Stimulated activated CD4-positive, alpha-beta T cell treated with anti-CD3 and anti-CD28 coated beads, Interleukin-12 subunit alpha, Interleukin-12 subunit beta, amount 100 ng/mL, for 48 hours (primary cell): ENCODE measurements at regions not wholly inside any gene's neighbourhood (a gene's known extent, or its start where the extent isn't known, plus 50 kb on each side); places are given as distances from the start of the nearest gene placed in this dataset.
"Not testable (repeated sequence)": the region's sequence is repeated elsewhere in the genome, so short reads cannot be mapped to it uniquely, and the experiment has no call there.

Experiments used
- DNase-seq, 3 donors: peaks; one replicate each; pipeline ENCODE4 v3.0.0-alpha.2; 2020; ENCODE audit warnings: low read depth in 2 of 3, low spot score in 1 of 3

DNA sequence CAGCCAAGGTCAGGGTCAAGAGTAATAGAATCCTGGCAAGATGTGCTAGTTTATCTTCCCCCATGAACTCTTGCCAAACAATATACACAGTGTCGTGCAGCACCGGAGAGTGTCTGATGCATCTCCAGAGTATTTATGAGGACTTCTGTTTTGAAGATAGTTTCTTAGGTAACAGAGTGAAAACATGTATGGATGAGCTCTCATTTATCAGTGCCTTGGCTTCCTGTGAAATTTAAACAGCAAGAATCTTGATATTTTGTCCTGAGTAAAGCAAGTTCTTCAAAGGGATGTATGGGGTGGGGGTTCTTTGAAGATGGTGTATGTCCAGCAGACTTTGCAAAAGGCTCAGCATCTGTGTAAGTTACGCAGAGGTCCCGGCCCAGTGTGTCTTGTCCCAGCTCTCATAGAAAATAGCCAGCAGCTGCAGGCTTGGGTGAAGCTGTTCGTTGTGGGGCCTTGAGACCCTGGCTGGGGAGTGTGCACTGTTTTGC, 361.0 kb upstream of the NT5C1B start:
- no peak for DNase-seq

DNA sequence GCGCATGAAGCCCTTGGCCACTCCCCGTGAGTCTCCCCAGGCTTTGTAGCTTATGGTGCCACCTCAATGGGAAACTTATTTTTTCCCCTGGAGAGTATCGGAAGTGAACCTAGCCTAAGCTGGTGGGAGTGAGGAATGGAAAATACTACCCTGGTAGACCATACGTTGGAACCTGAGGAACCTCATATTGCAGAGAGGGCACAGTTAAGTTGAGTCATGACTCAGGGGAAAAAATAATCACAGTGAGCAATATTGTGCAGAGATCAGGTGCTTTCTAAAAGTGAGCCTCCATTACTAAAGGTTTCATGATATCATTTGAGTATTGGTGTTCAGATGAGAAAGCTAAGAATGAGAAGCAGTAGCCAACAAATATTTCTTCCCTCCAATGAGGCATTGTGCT, 360.5 kb upstream of the NT5C1B start:
- no peak for DNase-seq

DNA sequence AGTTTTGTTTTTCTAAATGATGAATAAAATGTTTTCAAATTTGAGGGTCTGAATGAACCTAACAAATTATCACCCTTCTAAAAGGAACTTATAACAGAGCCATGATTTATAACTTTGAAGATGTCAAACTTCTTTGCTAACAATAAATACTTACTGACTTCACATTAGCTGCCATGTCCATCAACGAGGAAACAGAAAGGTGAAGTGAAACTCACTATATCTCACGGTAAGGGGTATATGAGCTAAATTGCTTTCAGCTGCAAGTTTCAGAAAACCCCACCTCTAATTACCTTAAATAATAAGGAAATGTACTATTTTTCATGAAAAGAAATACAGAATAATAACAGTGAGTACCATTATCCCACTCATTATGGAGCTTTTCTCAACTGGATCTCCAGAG, 350.8 kb upstream of the NT5C1B start:
- no peak for DNase-seq

DNA sequence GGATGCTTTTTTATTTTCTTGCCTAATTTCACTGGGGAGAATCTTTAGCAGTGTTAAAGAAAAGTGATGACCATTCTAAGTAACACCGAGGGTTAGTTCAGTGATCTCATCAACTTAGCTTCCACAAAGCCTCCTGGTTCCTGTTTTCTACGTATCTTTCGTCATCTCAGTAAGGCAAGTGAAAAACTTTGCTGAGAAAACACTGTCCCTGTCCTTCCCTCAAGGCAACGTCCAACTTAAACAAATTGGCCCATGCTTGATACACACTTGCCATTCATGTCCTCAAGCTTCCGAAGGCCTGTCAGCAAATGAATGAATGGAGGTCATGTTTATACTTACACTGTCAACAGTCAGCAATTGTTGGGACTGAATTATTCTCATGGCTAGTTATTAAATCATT, 350.4 kb upstream of the NT5C1B start:
- not testable (repeated sequence) for DNase-seq

DNA sequence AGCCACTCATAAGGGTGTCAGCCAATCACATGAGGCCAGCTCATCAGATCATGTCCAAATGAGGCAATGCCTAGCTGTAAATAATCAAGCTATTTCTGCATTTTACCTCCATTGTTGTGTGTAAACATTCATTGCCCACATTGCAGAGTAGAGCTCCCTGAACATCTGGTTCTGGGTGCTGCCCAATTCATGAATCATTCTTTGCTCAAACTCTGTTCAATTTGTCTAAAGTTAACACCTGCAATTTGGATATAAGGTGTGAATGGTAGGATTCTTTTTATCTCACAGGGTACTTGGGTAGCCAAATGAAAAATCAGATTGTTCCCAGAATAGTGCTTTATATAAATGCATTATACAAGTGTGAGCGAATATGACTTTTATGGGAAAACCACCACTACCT, 345.5 kb upstream of the NT5C1B start:
- DNase-seq = no peak

DNA sequence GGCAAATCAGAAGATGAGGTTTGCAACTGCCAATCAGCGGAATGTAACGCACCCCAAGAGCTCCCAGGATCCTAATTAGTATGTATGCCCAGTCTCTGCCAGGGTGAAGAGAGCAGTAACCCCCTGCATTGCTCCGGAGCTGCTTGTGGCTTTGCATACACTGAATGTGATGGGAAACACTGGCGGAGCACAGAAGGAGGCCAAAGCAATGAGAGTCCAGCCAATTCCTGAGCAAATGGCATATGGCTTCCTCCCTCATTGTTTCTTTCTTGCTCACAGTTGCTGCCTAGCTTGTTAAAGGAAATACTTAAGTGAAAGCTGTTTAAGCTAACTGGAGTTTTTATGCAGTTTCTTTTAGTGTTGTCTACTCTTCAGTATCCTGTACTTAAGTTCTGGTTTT, 343.5 kb upstream of the NT5C1B start:
- DNase-seq = no peak

DNA sequence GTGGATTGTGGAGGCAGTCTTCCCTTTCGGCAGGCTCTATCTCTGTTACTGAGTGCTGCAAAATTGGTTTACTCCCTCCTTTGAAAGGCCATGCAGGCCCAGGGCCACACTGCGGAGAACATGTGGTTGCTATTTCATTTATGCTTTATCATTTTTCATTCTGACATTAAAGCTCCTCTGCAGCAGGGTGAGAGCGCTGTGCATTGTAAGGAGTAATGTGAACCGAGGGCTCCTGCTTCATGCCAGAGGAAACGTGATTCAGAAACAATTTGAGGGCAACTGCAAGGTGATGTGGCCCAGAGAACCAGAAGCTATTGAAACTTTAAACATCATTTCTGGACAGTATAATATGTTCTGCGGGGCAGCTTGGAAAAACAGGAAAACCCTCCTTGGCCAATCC, 341.6 kb upstream of the NT5C1B start:
- DNase-seq = no peak

DNA sequence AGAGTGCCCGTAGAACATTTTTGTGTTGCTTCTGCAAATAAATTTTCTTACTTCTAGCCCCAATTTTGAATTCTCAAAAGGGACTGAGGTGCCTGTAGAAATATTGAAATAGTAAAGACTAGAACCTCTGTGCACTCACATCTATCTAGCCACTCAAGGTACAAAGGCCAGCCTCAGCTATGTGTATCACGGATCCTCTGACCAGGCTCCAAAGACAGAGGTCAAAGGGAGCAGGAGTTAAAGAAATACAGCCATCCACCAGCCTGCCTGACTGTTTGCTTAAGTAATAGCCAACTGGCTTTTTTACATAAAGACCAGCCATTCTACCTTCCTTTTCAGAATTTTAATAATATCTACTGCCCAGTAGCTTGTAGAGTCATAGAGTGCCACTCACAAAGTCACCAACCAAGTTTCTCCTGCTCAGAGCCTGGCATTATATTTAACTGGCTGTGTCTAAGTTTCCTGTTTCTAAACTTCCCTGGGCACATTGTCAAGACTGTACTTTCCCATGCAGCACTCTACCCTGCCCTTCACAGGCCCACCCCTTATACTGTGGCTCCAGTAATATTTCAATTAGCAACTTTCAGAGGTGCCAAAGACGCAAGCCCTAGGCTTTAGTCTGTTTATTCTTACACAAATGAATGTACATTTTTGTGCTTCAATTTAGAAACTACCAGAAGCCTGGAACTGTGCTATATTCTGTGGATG, 338.3 kb upstream of the NT5C1B start:
- DNase-seq = no peak

DNA sequence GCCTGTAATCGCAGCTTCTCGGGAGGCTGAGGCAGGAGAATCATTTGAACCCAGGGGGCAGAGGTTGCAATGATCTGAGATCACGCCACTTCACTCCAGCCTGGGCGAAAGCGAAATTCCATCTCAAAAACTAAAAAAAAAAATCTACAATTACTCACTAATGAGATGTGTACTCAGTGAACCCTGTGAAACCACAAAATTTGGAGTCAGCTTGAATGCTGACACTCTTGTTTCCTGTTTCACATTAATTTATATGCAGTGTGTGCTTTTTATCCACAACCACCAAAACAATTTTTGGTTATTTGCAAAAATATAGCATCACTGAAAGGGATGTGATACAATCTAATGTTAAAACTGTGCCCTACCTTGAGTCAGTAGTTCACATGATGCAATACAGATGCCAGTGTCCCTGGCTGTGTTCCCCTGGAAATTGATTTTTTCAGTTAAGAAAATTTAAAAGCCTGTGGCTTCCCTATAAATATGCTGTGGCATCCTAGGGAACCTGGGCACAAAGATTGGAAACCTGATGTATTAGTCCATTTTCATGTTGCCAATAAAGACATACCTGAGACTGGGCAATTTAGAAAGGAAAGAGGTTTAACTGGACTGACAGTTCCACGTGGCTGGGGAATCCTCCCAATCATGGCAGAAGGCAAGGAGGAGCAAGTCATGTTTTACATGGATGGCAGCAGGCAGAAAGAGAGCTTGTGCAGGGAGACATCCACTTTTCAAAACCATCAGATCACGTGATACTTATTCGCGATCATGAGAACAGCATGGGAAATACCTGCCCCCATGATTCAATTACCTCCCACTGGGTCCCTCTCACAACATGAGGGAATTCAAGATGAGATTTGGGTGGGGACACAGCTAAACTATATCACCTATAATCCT, 337.5 kb upstream of the NT5C1B start:
- no peak for DNase-seq

DNA sequence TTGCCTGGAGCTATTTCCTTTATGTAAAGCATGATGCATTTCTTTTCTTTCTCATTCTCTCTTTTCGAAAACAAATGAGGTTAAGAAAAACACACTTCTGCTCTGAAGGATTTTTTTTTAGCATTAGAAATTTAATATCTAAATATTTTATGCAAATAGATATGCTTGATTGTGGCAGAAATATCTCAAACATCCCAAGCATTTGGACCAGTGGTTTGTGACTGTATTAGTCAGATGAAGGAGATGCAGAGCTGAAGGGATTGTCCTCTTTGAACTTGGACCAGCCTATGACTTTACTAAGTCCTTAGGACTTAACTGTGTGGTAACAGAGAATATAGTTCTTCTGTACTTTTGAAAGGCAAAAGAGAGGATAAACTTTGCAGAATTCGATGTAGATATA, 335.9 kb upstream of the NT5C1B start:
- no peak for DNase-seq

DNA sequence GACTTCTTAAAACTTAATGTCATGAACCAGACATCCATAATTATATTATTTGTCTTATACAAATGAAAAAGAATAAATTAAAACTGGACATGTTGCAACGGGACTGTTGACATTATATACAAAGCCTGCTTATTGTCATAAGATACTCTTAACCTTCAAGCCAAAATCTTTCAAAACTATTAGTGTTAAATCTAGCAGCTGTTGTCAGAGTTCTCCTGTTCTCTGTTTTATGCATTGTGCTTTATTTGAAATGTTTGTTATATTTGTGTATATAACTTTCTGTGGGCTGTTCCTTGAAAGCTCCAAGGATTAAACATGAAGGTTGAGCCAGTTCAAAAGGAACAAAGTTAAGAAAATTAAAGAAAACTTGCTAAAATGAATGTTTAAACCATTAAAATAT, 335.5 kb upstream of the NT5C1B start:
- no peak for DNase-seq

DNA sequence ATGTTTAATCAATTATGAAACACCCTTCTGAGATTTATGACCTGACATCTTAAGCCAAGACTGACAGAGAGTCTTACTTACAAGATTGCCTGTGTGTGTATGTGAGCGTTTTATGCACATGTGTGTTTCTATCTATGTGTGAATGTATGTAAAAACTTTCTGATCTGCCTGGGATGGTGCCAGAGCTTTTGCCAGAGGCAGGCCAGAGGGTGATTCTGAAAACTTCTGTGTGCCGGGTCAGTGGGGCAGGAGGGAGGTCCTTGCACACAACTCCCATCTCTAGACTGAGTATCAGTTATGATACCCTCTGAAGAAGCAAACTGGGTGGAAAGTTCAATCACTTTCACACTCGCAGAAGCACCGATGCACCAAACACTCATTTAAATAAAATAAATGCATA, 335.0 kb upstream of the NT5C1B start:
- DNase-seq = no peak

DNA sequence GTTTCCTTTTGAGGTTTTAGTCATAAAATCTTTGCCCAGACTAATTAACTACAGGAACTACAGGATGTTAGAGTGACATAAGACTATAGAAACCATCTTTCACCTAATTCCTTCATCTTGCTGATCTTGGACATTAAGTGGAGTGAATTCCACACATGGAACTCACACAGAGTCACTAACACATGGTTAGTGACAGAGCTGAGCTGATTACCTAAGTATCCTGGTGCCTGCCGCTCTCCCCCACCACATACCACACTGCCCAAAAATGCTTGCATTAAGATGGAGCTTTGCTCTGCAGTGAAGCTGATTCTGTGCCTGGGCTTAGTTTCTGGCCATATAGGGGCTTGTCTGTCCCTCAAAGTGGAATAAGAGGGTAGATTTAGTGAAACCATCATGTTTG, 332.9 kb upstream of the NT5C1B start:
- DNase-seq = no peak

DNA sequence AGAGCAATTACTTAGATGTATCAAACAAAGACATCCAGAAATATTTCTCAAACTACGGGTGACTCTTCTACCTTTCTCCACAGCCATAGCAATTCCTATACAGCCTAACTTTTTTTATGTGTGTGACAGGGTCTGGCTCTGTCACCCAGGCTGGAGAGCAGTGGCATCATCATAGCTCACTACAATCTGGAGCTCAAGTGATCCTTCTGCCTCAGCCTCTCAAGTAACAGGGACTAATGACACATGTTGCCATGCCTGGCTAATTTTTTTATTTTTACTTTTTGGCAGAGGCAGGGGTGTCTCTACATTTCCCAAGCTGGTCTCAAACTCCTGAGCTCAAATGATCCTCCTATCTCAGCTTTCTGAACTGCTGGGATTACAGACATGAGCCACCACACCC, 328.9 kb upstream of the NT5C1B start:
- no peak for DNase-seq

DNA sequence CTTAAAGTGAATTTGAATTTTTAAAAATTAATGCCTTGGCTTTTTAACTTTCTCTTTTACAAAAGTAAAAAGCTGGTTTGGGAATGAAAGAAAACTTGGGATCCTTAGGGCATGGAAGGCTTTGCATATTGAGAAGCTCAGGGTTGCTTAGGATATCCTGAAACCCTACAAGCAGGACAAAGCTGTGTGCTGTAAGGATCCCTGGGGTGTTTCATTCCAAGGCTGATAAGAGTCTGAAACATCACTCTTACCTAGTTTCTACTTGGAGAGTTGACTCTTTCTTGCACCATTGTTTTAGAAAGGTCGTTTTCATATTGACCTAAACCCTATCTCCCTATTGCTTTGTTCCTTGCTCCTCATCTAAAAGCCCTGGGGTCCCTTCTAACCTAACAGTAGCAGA, 325.9 kb upstream of the NT5C1B start:
- DNase-seq = no peak

DNA sequence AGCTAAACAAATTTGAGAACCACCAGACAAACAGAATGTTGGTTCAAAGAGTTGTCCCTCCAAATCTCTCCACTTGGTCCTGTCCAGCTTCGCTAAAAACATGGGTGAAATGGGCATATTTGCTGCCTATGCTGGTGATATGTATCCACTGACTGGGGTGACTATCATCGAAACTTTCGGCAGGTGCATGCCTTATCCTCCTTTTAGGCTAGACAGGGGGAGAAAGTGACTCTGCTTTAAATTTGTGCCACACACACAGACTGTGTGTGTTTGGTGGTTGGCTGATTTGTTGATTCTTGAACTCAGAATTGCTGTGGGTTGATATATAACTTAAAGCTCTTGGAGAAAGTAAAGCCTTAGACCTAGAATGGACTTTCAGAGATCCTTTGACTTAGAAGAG, 324.1 kb upstream of the NT5C1B start:
- DNase-seq = no peak

DNA sequence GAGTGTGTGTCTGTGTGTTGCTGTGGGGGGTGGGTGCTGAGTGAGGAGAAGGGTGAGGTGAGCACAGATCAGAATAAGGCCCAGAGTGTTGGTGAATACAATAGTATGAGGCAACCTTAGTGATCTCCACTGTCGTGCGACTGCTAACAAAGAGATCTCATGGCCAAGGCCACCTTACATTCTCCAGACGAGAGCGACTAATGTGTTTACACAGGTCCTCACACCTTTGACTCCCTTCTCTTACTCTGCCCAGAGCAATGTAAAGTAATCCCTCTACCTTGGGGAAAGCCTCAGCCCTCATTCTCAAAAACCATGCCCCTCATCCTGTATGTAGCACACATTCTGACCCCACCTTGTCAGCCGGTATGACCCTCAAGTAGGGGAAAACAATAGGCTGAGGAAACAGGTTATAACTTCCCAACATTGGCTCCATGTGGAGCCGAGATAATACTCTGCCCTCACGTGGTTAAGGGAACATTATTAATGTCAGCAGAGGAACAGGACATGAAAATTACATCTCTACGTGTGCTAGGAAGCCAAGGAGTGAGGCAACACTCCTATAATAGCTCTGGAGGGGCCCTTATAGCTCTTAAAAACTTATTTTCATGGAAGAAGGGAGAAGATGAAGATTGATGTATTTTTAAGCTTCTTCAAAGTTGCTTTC, 323.0 kb upstream of the NT5C1B start:
- DNase-seq = no peak

DNA sequence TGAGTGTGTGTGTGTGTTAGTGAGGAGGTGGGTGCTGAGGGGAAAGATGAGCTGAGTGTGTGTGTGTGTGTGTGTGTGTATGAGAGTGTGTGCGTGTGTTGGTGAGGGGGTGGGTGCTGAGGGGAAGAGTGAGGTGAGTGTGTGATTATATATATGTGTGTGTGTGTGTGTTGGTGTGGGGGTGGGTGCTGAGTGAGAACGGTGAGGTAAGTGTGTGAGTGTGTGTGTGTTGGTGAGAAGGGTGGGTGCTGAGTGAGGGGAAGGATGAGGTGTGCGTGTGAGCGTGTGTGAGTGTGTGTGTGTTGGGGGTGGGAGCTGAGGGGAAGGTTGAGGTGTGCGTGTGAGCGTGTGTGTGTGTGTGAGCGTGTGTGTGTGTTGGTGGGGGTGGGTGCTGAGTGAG, 322.0 kb upstream of the NT5C1B start:
- no peak for DNase-seq

DNA sequence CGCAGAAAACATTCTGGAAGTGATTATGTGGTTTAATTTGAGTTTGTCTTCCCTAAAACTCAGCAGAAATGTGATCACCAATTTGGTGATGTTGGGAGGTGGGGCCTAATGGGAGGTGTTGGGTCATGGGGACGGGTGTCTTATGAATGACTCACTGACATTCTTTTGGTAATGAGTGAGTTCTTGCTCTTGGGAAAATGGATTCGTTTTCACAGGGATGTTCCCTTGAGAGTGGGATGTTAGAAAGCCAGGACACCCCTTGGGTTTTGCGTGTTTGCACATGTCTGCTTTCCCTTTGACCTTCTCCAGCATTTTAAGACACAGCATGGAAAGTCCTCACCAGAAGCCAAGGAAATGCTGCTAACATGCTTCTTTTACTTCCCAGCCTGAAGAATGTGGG, 321.5 kb upstream of the NT5C1B start:
- DNase-seq = no peak

DNA sequence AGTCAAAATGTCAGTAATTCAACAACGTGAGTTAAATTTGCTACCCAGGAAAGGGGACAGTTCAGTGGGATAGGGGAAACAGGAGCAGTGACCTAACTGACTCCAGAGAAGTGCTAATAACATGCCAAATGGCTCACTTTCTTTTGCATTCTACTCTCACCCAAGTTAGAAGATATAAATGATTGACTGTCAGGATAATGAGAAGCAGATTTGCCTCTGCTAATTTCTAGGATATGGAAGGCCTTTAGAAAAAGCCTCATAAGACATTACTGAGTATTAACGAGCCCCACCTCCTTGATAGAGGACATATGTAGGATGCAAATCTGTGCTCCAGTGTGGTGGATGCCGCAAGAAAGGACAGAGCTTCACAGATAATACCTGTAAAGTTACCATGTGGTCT, 318.6 kb upstream of the NT5C1B start:
- DNase-seq = no peak

DNA sequence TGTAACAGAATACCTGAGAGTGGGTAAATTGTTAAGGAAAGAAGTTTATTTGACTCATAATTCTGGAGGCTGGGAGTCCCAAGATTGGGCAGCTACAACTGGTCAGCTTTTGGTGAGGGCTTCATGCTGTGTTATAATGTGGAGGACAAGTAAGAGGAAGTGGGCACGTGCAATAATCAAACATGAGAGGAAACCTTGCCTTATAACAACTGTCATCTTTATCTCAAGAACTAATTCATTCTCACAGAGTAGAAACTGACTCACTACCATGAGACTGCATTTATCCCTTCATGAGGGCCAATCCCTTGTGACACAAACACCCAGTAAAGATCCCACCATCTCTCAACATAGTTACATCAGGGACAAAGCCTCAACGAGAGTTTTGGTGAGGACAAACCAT, 318.1 kb upstream of the NT5C1B start:
- DNase-seq = no peak

DNA sequence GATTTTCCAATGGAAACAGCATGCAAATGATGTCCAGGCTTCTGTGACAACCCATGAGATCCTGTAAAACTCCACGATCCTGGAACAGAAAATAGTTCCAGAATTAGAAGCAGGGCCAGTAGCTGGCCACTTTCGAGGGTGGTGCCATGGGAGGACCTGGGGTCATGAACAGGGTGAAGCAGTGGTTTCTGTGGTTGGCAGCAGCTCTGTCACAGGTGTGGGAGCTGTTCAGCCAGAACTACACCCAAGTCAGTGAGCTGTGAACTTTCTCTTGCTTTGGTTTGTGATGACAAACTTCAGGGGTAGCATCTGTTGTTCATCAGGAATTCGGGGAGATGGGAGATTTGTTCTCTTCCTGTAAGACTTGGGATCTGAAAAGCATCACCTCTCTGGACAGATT, 314.4 kb upstream of the NT5C1B start:
- DNase-seq = no peak
